Aorta (tissue), 5 donors: ENCODE measurements at regions not wholly inside any gene's neighbourhood (a gene's known extent, or its start where the extent isn't known, plus 50 kb on each side); places are given as distances from the start of the nearest gene placed in this dataset.
"Not testable (repeated sequence)": the region's sequence is repeated elsewhere in the genome, so short reads cannot be mapped to it uniquely, and the experiment has no call there.

ENCODE experiments used
- ATAC-seq: fragments of 200-7000 bp; cut with Tn5 transposase; one replicate; pipeline ENCODE4 v1.9.1; 2022; ENCODE audit warnings: moderate library complexity; ENCODE audit not compliant: low FRiP score
- DNase-seq, 2 donors: peaks; one replicate each; pipeline ENCODE4 v3.0.0-alpha.2; 2020
- H3K27ac ChIP-seq, 2 donors: one replicate each; pipeline ENCODE4 v1.5.1; 2013; ENCODE audit warnings: low read length in 2 of 2, mild to moderate bottlenecking in 2 of 2, moderate library complexity in 2 of 2, control low read depth in 1 of 2, inconsistent platforms in 1 of 2, low read depth in 1 of 2
- H3K27me3 ChIP-seq, 2 donors: one replicate each; pipeline ENCODE4 v1.6.1; 2013; ENCODE audit warnings: control low read depth in 1 of 2, low read length in 1 of 2, mild to moderate bottlenecking in 1 of 2, moderate library complexity in 1 of 2; ENCODE audit not compliant: insufficient read depth in 2 of 2, control insufficient read depth in 1 of 2
- H3K36me3 ChIP-seq, 2 donors: one replicate each; pipeline ENCODE4 v1.6.1; 2013; ENCODE audit warnings: control low read depth in 1 of 2, low read length in 1 of 2, mild to moderate bottlenecking in 1 of 2; ENCODE audit not compliant: insufficient read depth in 2 of 2, control insufficient read depth in 1 of 2
- H3K4me1 ChIP-seq, 2 donors: one replicate each; pipeline ENCODE4 v1.6.1; 2013; ENCODE audit warnings: low read length in 2 of 2, control low read depth in 1 of 2, mild to moderate bottlenecking in 1 of 2, moderate library complexity in 1 of 2; ENCODE audit not compliant: insufficient read depth in 2 of 2, control insufficient read depth in 1 of 2
- H3K4me3 ChIP-seq, 2 donors: one replicate each; pipeline ENCODE4 v1.5.1; 2013; ENCODE audit warnings: low read length in 2 of 2, control low read depth in 1 of 2, mild to moderate bottlenecking in 1 of 2
- H3K9me3 ChIP-seq: one replicate; pipeline ENCODE4 v1.6.1; 2013; ENCODE audit warnings: mild to moderate bottlenecking, low read length; ENCODE audit not compliant: control insufficient read depth
- WGBS, 2 donors: extraction: QIAGEN DNeasy Blood & Tissue Kit; methylation state at CpG; one replicate each; pipeline ENCODE4 v1.1.7; 2013; 5-methylcytosine and 5-hydroxymethylcytosine counted together
- intact Hi-C, 2 donors: fragments of 100-400 bp; cut with DNase I; formaldehyde crosslinking; loops; one replicate each; pipeline versions ENCODE4 v1.14.2 to v1.15.0; 2022
- donor health status: healthy with polysubstance abuse.
- donor health status: Bipolar disorder and iron deficiency.
- donor health status: DM: no; HTN: no; CAD: no.
- donor health status: DM: no; HTN: no; CAD: no.
- donor health status: DM: yes; HTN: yes; CAD: no.

GRCh38 chr15:89002281-89002761 lies 85.9 kb upstream of the ABHD2 start:
- ATAC-seq, result no peak

GRCh38 chr15:89002830-89003229 lies 85.4 kb upstream of the ABHD2 start:
- Histone ChIP-seq H3K27me3 (no peaks in the 10 kb centered on the region), H3K36me3 (no peaks in the 10 kb centered on the region), H3K4me1 (no peaks in the 10 kb centered on the region), H3K9me3 (no peaks in the 10 kb centered on the region), H3K4me3 (no peak overlapping the region), H3K27ac (no peak overlapping the region)
- 89% methylated on average over 5 of the region's 5 CpGs for WGBS, 2 donors
- intact Hi-C loops, result loop anchor here in 1 of 2 donors (5.0 kb wide), 1 partner anchor 51 kb away; no protein-coding TSS in a partner anchor
- ATAC-seq, result no peak
- DNase-seq, result peak in 1 of 2 donors; percentile 22

More at GRCh38 chr15:89002281-89002761, 85.9 kb upstream of the ABHD2 start:
- H3K9me3 ChIP-seq, result no peaks in the 10 kb centered on the region
- no peak overlapping the region for H3K4me3 ChIP-seq
- H3K27me3 ChIP-seq, result no peaks in the 10 kb centered on the region
- WGBS, 2 donors, result 43 to 63% methylated on average over 5 of the region's 5 CpGs
- no peak overlapping the region for H3K27ac ChIP-seq
- intact Hi-C loops, result loop anchor here in 1 of 2 donors (5.0 kb wide), 1 partner anchor 50 kb away; no protein-coding TSS in a partner anchor
- no peaks in the 10 kb centered on the region for H3K4me1 ChIP-seq
- H3K36me3 ChIP-seq, result no peaks in the 10 kb centered on the region
- DNase-seq, result peak; percentile 49 to 54

GRCh38 chr15:89003865-89004725 lies 84.2 kb upstream of the ABHD2 start:
- peak; percentile 58 for ATAC-seq
- Histone ChIP-seq H3K4me1 (no peaks in the 10 kb centered on the region), H3K36me3 (no peaks in the 10 kb centered on the region), H3K27ac (no peak overlapping the region), H3K9me3 (no peaks in the 10 kb centered on the region), H3K4me3 (no peak overlapping the region), H3K27me3 (no peaks in the 10 kb centered on the region)
- intact Hi-C loops, result loop anchor here in 1 of 2 donors (5.0 kb wide), 1 partner anchor 52 kb away; no protein-coding TSS in a partner anchor
- peak; percentile 58 to 75 for DNase-seq
- WGBS, 2 donors, result 81 to 84% methylated on average over 11 of the region's 11 CpGs

GRCh38 chr15:89004726-89005030 lies 83.6 kb upstream of the ABHD2 start:
- H3K36me3 ChIP-seq, result no peaks in the 10 kb centered on the region
- H3K9me3 ChIP-seq, result no peaks in the 10 kb centered on the region
- intact Hi-C loops, result loop anchor here in 1 of 2 donors (5.0 kb wide), 1 partner anchor 52 kb away; no protein-coding TSS in a partner anchor
- H3K4me1 ChIP-seq, result no peaks in the 10 kb centered on the region
- 97 to 98% methylated on average over 4 of the region's 4 CpGs for WGBS, 2 donors
- H3K4me3 ChIP-seq, result no peak overlapping the region
- no peak overlapping the region for H3K27ac ChIP-seq
- no peaks in the 10 kb centered on the region for H3K27me3 ChIP-seq
- ATAC-seq (no peak), DNase-seq (peak in 1 of 2 donors; percentile 24)

GRCh38 chr15:89007527-89007926 lies 80.7 kb upstream of the ABHD2 start:
- H3K27ac ChIP-seq, intact Hi-C loops, DNase-seq, H3K4me3 ChIP-seq, ATAC-seq, H3K4me1 ChIP-seq, H3K36me3 ChIP-seq, H3K27me3 ChIP-seq, H3K9me3 ChIP-seq: not testable (repeated sequence)
- WGBS, 2 donors, result 94 to 95% methylated on average over 9 of the region's 9 CpGs

- intact Hi-C loops, result no loop called here
These were observed 80.3 kb upstream of the ABHD2 start for GRCh38 chr15:89007989-89008388.

GRCh38 chr15:89009080-89009479 lies 79.2 kb upstream of the ABHD2 start:
- ATAC-seq (no peak), DNase-seq (no peak)
- Histone ChIP-seq H3K27me3 (no peaks in the 10 kb centered on the region), H3K4me1 (no peaks in the 10 kb centered on the region), H3K9me3 (no peaks in the 10 kb centered on the region), H3K27ac (no peak overlapping the region), H3K36me3 (no peaks in the 10 kb centered on the region), H3K4me3 (no peak overlapping the region)
- 90 to 91% methylated on average over 6 of the region's 6 CpGs for WGBS, 2 donors
- intact Hi-C loops, result no loop called here

More at GRCh38 chr15:89007989-89008388, 80.3 kb upstream of the ABHD2 start:
- no peaks in the 10 kb centered on the region for H3K36me3 ChIP-seq
- H3K4me3 ChIP-seq, result no peak overlapping the region
- H3K27ac ChIP-seq, result no peak overlapping the region
- DNase-seq (no peak), ATAC-seq (no peak)
- no peaks in the 10 kb centered on the region for H3K9me3 ChIP-seq
- no peaks in the 10 kb centered on the region for H3K27me3 ChIP-seq
- no peaks in the 10 kb centered on the region for H3K4me1 ChIP-seq

- Histone ChIP-seq H3K4me3 (no peak overlapping the region), H3K4me1 (peaks cover 0 to 4% of the 10 kb centered on the region in 2 donors), H3K36me3 (no peaks in the 10 kb centered on the region), H3K27me3 (no peaks in the 10 kb centered on the region), H3K9me3 (no peaks in the 10 kb centered on the region), H3K27ac (peak overlapping the region in 1 of 2 donors; percentile 73)
- DNase-seq (no peak), ATAC-seq (no peak)
- intact Hi-C loops, result loop anchor here (2.0 to 5.0 kb wide), 4 partner anchors 37 to 111 kb away; partner anchors contain the start of gene MFGE8 (in 2 of the 2)
- 96 to 97% methylated on average over 5 of the region's 5 CpGs for WGBS, 2 donors
These were observed 72.7 kb upstream of the ABHD2 start for GRCh38 chr15:89015412-89016097.
